MG63 (cell line): ENCODE measurements at regions not wholly inside any gene's neighbourhood (a gene's known extent, or its start where the extent isn't known, plus 50 kb on each side); places are given as distances from the start of the nearest gene placed in this dataset.

Experiments used
- DNase-seq: peaks from one replicate; pipeline ENCODE4 v3.0.0-alpha.2; 2020
- H3K27me3 ChIP-seq: fragments of 250-450 bp; sonication (Bioruptor Pico); 2 replicates; pipeline ENCODE4 v1.5.1; 2020; ENCODE audit warnings: mild to moderate bottlenecking, moderate library complexity
- H3K36me3 ChIP-seq: fragments of 250-450 bp; sonication (Bioruptor Pico); 2 replicates; pipeline ENCODE4 v1.5.1; 2020; ENCODE audit warnings: mild to moderate bottlenecking, moderate library complexity
- H3K4me3 ChIP-seq: fragments of 250-450 bp; sonication (Bioruptor Pico); 2 replicates; pipeline ENCODE4 v1.5.1; 2020; ENCODE audit warnings: mild to moderate bottlenecking, moderate library complexity
- H3K9me3 ChIP-seq: fragments of 250-450 bp; sonication (Bioruptor Pico); 2 replicates; pipeline ENCODE4 v1.5.1; 2020; ENCODE audit warnings: mild to moderate bottlenecking, moderate library complexity

- Histone ChIP-seq H3K4me3 (peak overlapping the region; percentile 41), H3K9me3 (no peaks in the 10 kb centered on the region), H3K36me3 (no peaks in the 10 kb centered on the region), H3K27me3 (no peaks in the 10 kb centered on the region)
- no peak for DNase-seq
Measured at GRCh38 chrX:40267334-40268187, 169.8 kb upstream of the BCOR start.

DNA sequence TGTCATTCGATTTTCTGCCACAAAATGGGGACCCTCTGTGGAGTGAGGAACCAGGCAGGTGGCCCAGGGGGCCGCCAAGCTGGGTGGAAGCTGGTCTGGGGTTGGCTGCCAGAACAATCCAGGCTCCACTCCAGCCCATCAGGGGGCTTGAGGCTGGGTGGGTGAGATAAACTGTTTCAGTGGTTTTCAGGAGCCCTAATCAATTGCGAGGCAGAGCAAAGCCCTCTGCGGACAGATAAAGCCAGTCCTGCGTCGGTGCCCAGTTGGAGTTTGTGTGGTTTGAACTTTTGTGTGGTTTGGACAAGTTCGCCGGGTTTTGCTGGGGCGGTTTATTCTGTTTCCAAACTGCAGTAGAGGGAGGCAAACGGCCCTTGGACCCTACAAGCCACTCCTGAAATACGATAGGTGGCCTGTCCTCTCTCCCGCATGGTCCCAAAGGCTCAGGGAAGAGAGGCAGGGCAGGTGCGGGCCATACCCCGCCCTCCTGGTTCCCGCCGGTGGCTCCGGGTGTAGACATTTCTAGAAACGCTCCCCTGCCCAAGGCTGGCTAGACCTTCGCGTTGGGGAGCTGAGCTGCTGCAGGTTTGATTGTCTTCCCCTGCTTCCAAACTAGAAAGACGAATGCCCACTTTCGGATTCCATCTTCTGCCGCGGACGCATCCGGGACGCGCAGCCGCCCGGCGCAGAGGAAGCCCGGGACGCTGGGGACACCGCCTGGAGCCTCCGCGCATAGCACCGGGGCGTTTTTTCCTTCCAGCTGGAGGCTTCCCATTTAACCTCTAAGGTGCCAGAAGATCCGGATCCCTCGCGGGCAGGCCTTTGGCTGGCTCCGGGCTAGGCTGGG lies 169.0 kb upstream of the BCOR start:
- no peaks in the 10 kb centered on the region for H3K36me3 ChIP-seq
- peak overlapping the region; percentile 41 for H3K4me3 ChIP-seq
- H3K9me3 ChIP-seq, result no peaks in the 10 kb centered on the region
- no peaks in the 10 kb centered on the region for H3K27me3 ChIP-seq
- DNase-seq, result peak; percentile 59

DNA sequence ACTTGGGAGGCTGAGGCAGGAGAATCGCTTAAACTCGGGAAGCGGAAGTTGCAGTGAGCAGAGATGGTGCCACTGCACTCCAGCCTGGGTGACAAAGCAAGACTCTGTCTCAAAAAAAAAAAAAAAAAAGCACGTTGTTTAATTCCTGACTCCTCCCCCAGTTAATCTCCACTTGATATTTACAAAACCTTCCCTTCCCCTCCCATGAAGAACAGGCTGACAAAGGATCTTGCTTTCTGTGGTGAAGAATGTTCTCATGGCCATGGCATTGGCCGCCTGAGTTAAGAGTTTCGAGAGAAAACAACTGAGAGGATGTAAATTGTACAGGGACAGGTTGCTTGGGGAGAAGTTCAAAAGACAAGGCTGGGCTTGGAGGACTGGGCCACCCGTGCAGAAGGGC lies 168.2 kb upstream of the BCOR start:
- Histone ChIP-seq H3K36me3 (no peaks in the 10 kb centered on the region), H3K27me3 (no peaks in the 10 kb centered on the region), H3K9me3 (no peaks in the 10 kb centered on the region), H3K4me3 (no peak overlapping the region)
- no peak for DNase-seq

GRCh38 chrX:40263014-40263560 lies 165.3 kb upstream of the BCOR start:
- Histone ChIP-seq H3K36me3 (no peaks in the 10 kb centered on the region), H3K4me3 (no peak overlapping the region), H3K27me3 (no peaks in the 10 kb centered on the region), H3K9me3 (no peaks in the 10 kb centered on the region)
- peak; percentile 27 for DNase-seq

- no peaks in the 10 kb centered on the region for H3K36me3 ChIP-seq
- peak; percentile 61 for DNase-seq
- no peak overlapping the region for H3K4me3 ChIP-seq
Measured at GRCh38 chrX:40262157-40263013, 164.6 kb upstream of the BCOR start.

DNA sequence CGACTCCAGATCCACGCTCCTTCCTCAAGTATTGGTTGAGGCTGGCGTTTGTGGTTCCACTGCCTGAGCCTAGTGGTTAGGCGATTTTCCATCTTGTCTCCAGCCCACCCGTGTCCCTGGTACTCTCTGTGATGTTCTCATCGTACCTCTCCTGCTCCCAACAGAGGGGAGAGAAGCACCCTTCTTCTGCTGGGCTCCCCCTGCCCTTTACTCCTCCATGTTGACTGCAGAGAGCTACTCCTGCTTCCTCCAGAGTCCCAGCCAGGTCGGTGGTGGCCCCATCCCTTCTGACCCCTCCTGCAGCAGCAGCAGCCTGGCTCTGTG lies 164.0 kb upstream of the BCOR start:
- DNase-seq, result no peak
- H3K36me3 ChIP-seq, result no peaks in the 10 kb centered on the region
- H3K4me3 ChIP-seq, result no peak overlapping the region
- H3K27me3 ChIP-seq, result no peaks in the 10 kb centered on the region
- H3K9me3 ChIP-seq, result no peaks in the 10 kb centered on the region

More at GRCh38 chrX:40262157-40263013, 164.6 kb upstream of the BCOR start:
- Histone ChIP-seq H3K27me3 (no peaks in the 10 kb centered on the region), H3K9me3 (no peaks in the 10 kb centered on the region)

DNA sequence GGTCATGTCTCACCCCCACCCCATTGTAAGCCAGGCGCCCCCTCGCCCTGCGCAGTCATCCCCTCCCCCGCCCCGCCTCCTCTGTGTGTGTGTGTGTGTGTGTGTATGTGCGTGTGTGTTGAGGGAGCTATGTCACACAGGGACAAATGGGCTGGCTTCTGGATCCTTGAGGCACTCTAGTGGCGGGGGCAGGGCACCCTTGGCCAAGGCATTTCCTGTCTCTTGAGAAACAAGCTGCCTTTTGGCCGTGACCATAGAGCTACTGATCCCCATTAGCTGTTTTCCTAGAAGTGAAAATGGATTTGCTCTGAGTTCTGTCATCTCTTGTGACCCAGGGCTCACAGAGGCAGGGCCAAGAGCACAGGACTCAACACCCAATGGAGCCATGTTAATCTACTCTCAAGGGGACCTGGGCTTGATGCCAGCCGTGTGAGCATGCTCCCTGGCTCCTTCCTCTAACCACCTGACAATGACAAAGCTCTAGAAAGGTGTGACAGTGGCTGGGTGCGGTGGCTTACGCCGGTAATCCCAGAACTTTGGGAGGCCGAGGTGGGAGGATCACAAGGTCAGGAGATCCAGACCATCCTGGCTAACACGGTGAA lies 162.5 kb upstream of the BCOR start:
- DNase-seq, result no peak
- no peaks in the 10 kb centered on the region for H3K27me3 ChIP-seq
- H3K9me3 ChIP-seq, result no peaks in the 10 kb centered on the region
- no peak overlapping the region for H3K4me3 ChIP-seq
- no peaks in the 10 kb centered on the region for H3K36me3 ChIP-seq

DNA sequence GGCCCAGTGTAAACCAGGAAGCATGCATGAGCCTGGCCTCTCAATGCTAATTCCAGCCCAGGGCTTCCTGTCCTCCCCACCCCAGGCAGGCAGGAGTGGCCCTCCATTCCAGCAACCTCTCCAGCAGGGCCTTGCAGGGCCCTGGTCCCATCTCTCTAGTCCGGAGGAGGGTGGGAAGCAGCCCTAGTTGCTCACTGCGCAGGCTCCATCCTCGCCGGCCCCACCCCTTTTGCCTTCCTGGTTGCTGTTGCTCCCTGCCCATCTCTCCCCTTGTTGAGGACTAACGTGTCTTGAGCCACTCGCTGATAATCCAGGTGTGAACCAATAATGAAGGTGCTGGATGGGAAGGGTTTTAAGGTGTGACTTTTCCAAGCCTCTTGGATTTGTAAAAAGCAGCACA lies 161.2 kb upstream of the BCOR start:
- Histone ChIP-seq H3K27me3 (no peaks in the 10 kb centered on the region), H3K4me3 (no peak overlapping the region), H3K9me3 (no peaks in the 10 kb centered on the region), H3K36me3 (no peaks in the 10 kb centered on the region)
- no peak for DNase-seq

GRCh38 chrX:40253771-40254170 lies 156.0 kb upstream of the BCOR start:
- H3K27me3 ChIP-seq, result no peaks in the 10 kb centered on the region
- no peak for DNase-seq
- no peaks in the 10 kb centered on the region for H3K9me3 ChIP-seq
- no peak overlapping the region for H3K4me3 ChIP-seq
- no peaks in the 10 kb centered on the region for H3K36me3 ChIP-seq

- no peak overlapping the region for H3K4me3 ChIP-seq
- H3K36me3 ChIP-seq, result no peaks in the 10 kb centered on the region
- no peaks in the 10 kb centered on the region for H3K9me3 ChIP-seq
- H3K27me3 ChIP-seq, result no peaks in the 10 kb centered on the region
- DNase-seq, result no peak
Measured at GRCh38 chrX:40249582-40249981, 151.8 kb upstream of the BCOR start.

- no peak for DNase-seq
- no peaks in the 10 kb centered on the region for H3K36me3 ChIP-seq
- H3K27me3 ChIP-seq, result no peaks in the 10 kb centered on the region
- H3K9me3 ChIP-seq, result no peaks in the 10 kb centered on the region
- H3K4me3 ChIP-seq, result no peak overlapping the region
Measured at GRCh38 chrX:40248822-40249221, 151.1 kb upstream of the BCOR start.

DNA sequence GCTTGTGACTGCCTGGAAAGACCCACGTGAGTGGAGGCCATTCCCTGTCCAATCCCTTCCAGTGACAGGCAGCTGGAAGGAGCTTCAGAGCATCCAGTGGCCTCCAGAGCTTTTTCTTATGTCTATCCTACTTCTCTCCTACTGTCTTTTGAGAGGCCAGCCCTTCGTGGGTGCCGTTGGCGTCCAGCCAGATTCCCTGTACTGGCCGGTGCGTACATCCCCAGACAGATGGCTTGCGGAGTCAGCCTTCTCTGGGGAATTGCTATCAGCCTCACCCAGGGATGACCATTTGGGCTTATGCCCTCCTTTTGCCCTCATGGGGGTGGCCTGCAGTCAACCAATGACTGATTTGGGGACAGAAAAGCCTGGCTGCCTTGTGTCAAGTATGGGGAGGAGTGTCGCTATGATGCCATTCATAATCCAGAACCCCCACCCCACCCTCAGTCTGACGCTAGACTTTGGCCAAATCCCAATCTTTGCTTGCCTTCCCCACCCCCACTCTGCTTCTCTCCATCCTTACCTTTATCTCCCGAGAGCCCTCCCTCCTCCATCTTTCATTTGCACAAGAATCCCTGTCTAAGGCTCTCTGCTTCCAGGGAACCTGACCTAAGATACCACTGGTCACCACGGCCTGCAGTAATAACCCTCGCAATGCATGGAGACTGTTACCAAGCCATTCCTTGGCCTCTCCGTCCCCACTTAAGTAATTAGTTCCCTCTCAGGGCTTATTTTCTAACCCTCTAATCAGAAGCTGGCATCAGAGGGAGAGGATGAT lies 150.3 kb upstream of the BCOR start:
- no peaks in the 10 kb centered on the region for H3K9me3 ChIP-seq

DNA sequence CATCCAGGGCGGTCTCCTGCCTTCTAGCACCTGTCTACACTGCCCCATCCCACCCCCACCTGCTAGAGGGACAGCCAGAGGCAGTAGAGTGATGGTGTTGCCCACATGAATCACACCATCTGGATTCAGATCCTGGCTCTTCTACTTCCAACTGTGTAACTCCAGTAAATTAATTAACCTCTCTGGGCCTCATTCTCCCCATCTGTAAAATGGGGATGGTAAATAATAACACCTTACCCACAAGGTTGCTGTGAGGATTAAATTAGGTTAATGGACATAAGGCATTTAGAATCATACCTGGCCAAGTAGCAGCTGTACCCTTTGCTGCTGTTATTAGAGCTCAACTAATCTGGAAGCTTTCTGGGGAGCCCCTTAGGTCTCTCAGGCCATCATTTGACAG lies 149.6 kb upstream of the BCOR start:
- no peak for DNase-seq
- Histone ChIP-seq H3K9me3 (no peaks in the 10 kb centered on the region), H3K4me3 (no peak overlapping the region), H3K36me3 (no peaks in the 10 kb centered on the region), H3K27me3 (no peaks in the 10 kb centered on the region)

More for the DNA sequence above, 150.3 kb upstream of the BCOR start:
- no peaks in the 10 kb centered on the region for H3K36me3 ChIP-seq
- no peaks in the 10 kb centered on the region for H3K27me3 ChIP-seq
- DNase-seq, result no peak
- no peak overlapping the region for H3K4me3 ChIP-seq

GRCh38 chrX:40245488-40246071 lies 147.8 kb upstream of the BCOR start:
- H3K36me3 ChIP-seq, result no peaks in the 10 kb centered on the region
- DNase-seq, result no peak
- no peak overlapping the region for H3K4me3 ChIP-seq
- no peaks in the 10 kb centered on the region for H3K9me3 ChIP-seq
- no peaks in the 10 kb centered on the region for H3K27me3 ChIP-seq

DNA sequence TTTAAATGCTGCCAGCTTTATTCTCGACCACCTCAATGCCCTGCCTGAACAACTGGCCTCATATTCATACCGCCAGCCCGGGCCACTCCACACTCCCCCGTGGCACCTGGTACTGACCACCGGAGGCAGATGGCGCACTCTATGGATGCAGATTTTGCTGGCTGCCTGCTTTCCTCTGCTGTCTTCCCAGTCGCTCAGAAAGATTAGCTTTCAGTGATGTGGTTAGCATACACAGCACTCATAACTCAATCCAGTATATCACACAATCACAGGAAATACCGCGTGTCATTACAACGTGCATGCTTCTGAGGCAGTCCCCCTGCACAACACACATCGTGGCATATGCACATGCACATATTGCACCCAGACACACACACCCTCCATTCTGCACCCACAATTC lies 147.2 kb upstream of the BCOR start:
- no peak overlapping the region for H3K4me3 ChIP-seq
- no peak for DNase-seq
- no peaks in the 10 kb centered on the region for H3K36me3 ChIP-seq
- no peaks in the 10 kb centered on the region for H3K9me3 ChIP-seq
- H3K27me3 ChIP-seq, result no peaks in the 10 kb centered on the region
